GM23248 (cell line): ENCODE measurements at regions not wholly inside any gene's neighbourhood (a gene's known extent, or its start where the extent isn't known, plus 50 kb on each side); places are given as distances from the start of the nearest gene placed in this dataset.

ENCODE experiments used
- EZH2 ChIP-seq: fragments of 200-600 bp; sonication (generic); IDR thresholded peaks from 2 replicates; pipeline ENCODE4 v1.6.1; 2018; ENCODE audit warnings: antibody characterized with exemption, mild to moderate bottlenecking; ENCODE audit not compliant: insufficient read depth, poor library complexity, severe bottlenecking
- EZH2phosphoT487 ChIP-seq: fragments of 200-600 bp; sonication (generic); IDR thresholded peaks from 2 replicates; pipeline ENCODE4 v1.6.1; 2018; ENCODE audit warnings: antibody characterized with exemption, moderate library complexity, mild to moderate bottlenecking, low read depth; ENCODE audit not compliant: insufficient read depth

DNA sequence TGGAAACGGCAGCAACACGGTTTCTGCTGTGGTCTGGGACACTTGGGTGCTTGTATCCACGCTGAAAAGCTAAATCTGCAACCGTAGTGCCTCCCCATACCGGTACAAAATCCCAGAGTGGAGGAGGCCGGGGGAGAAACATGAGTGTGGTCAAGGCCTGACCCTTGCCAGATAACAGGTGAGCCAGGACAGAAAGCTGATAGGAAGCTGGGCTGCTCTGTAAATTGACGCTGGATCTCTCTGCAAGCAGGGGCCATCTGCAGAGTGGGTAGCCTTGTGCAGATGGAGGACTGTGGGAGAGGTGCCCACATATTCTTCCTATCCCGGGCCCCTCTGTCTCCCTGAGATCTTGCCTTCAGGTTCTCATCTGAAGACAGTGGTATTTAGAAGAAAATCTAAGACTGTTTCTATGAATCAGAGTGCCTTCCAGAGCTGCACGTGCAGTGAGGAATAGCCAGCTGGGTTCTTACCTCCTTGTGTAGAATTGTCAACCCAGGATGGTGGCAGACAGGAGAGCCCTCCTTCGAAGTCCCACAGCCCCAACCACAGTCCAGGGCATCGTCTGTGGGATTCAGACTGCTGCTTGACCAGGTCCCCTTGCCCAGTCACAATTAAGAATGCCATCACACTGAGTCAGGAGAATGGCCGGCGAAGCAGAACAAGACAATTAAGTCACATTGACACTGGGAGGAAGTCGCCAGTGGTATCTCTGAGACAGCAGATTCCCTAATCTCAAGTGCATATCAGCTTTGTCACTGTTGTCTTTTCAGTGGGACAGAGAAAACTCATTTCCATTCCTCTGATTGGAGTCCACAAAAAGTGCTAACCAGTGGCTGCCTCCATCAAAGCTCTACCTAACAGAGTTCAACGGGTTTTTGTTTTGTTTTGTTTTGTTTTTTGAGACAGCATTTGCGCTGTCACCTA, 100.0 kb upstream of the RIPOR2 start:
- TF ChIP-seq EZH2phosphoT487 (no peak), EZH2 (no peak)
